ENCODE measurements at regions not wholly inside any gene's neighbourhood (a gene's known extent, or its start where the extent isn't known, plus 50 kb on each side); places are given as distances from the start of the nearest gene placed in this dataset.

DNA sequence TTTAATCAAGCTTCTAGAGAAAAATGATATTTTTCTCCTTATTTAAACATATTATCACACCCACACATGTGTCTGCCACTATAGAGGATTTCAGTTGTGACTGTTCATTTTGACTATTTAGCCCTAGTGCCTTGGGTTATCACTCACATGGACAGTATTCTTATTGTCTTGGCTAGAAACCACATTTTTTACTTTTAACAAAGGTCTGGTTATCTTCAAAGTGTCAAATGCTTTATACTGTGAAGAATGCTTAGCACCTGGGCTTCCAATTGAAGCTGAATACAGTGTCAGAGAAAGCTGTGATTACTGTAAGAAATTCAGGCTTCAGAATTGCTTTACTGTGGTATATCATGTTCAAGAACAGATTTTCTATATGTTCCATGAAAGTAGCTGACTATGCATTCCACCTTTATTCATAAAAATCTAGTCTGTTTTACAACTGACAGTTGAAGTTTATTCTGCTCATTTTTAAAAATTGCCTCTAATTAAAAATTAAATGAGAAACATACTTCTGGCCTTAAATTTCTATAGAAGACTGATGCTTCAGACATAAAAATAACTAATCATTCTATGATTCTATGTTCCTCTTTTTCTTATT lies 278.6 kb downstream of the SEMA3D start:
- Histone ChIP-seq H2AFZ (ENCODE audit: low read length) (no peak overlapping the region), H3K4me1 (ENCODE audit: insufficient read depth, low read length) (peaks cover 24% of the 10 kb centered on the region), H3K9me2 (replicated peaks; ENCODE audit: low read length) (no peaks in the 10 kb centered on the region), H3K79me2 (ENCODE audit: low read length) (no peaks in the 10 kb centered on the region), H3K4me3 (ENCODE audit: low read length) (no peak overlapping the region), H4K20me1 (ENCODE audit: low read length) (no peaks in the 10 kb centered on the region), H3K36me3 (ENCODE audit: low read depth, low read length) (no peaks in the 10 kb centered on the region), H3F3A (ENCODE audit: low read length, unreplicated experiment) (no peaks in the 10 kb centered on the region), H3K9me3 (ENCODE audit: low read length) (no peaks in the 10 kb centered on the region), H3K27ac (ENCODE audit: low read length) (no peak overlapping the region), H3K4me2 (ENCODE audit: low read length) (no peak overlapping the region), H3K9ac (ENCODE audit: low read length) (no peak overlapping the region), H3K27me3 (ENCODE audit: low read length) (no peaks in the 10 kb centered on the region)
- ATAC-seq (no peak), DNase-seq (no peak)
- ChIA-PET CTCF (no interaction called here), POLR2A (ENCODE audit: unreplicated experiment) (no interaction called here)
- TF ChIP-seq EZH2phosphoT487 (IDR thresholded peaks at IDR 0.05; ENCODE audit: borderline replicate concordance, low read length) (no peak), EZH2 (IDR thresholded peaks at IDR 0.05; ENCODE audit: low read length, unreplicated experiment) (no peak)
- TF ChIP-seq, protein P1, sequence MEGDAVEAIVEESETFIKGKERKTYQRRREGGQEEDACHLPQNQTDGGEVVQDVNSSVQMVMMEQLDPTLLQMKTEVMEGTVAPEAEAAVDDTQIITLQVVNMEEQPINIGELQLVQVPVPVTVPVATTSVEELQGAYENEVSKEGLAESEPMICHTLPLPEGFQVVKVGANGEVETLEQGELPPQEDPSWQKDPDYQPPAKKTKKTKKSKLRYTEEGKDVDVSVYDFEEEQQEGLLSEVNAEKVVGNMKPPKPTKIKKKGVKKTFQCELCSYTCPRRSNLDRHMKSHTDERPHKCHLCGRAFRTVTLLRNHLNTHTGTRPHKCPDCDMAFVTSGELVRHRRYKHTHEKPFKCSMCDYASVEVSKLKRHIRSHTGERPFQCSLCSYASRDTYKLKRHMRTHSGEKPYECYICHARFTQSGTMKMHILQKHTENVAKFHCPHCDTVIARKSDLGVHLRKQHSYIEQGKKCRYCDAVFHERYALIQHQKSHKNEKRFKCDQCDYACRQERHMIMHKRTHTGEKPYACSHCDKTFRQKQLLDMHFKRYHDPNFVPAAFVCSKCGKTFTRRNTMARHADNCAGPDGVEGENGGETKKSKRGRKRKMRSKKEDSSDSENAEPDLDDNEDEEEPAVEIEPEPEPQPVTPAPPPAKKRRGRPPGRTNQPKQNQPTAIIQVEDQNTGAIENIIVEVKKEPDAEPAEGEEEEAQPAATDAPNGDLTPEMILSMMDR (conservative IDR thresholded peaks at IDR 0.05; ENCODE audit: low read depth, low read length) = no peak
- intact Hi-C loops (cut with micrococcal nuclease) = no loop called here
- no TSS peak for BruUV-seq (replicated peaks)

DNA sequence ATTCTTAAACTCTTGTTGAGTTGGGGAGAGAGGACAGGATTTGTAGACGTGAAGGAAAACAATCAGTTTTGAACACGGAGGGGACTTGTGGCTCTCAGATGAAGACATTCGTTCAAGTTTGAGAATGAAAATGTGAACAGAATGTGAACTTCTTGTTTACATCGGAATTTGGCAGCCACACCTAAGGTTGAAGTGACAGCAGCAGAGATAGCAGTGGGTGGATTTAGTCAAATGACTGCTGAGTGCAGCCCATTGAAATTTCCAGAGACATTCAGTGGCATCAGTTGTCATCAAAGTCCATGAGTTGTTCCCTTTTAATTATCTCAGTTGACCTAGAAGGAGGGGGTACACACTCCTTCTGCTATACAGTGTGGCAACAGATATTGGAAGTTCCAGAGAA lies 280.0 kb downstream of the SEMA3D start:
- DNase-seq = no peak
- H3K27me3 ChIP-seq (ENCODE audit: low read length) = no peaks in the 10 kb centered on the region

GRCh38 chr7:84904561-84904960 lies 282.3 kb downstream of the SEMA3D start:
- H3F3A ChIP-seq (ENCODE audit: low read length, unreplicated experiment) = no peaks in the 10 kb centered on the region
- H3K4me1 ChIP-seq (ENCODE audit: insufficient read depth, low read length) = peaks cover 12% of the 10 kb centered on the region
- H2AFZ ChIP-seq (ENCODE audit: low read length) = no peak overlapping the region
- POLR2A ChIA-PET (ENCODE audit: unreplicated experiment) = no interaction called here
- peak; percentile 55 for DNase-seq
- no peaks in the 10 kb centered on the region for H4K20me1 ChIP-seq (ENCODE audit: low read length)
- H3K9me2 ChIP-seq (replicated peaks; ENCODE audit: low read length) = no peaks in the 10 kb centered on the region
- BruUV-seq (replicated peaks) = no TSS peak
- no peak overlapping the region for H3K4me2 ChIP-seq (ENCODE audit: low read length)
- CTCF ChIA-PET = interaction anchor here (0.6 kb wide), 1 partner anchor 969 kb away, joined by 3 read pairs; no protein-coding TSS in a partner anchor
- no peaks in the 10 kb centered on the region for H3K27me3 ChIP-seq (ENCODE audit: low read length)
- no peaks in the 10 kb centered on the region for H3K79me2 ChIP-seq (ENCODE audit: low read length)
- H3K4me3 ChIP-seq (ENCODE audit: low read length) = no peak overlapping the region
- no peaks in the 10 kb centered on the region for H3K36me3 ChIP-seq (ENCODE audit: low read depth, low read length)
- no peak overlapping the region for H3K27ac ChIP-seq (ENCODE audit: low read length)
- TF ChIP-seq, protein P1 (conservative IDR thresholded peaks at IDR 0.05; ENCODE audit: low read depth, low read length) = no peak
- TF ChIP-seq EZH2 (IDR thresholded peaks at IDR 0.05; ENCODE audit: low read length, unreplicated experiment) (no peak), EZH2phosphoT487 (IDR thresholded peaks at IDR 0.05; ENCODE audit: borderline replicate concordance, low read length) (no peak)
- peak; percentile 99 for ATAC-seq
- intact Hi-C loops (cut with micrococcal nuclease) = no loop called here
- no peaks in the 10 kb centered on the region for H3K9me3 ChIP-seq (ENCODE audit: low read length)
- H3K9ac ChIP-seq (ENCODE audit: low read length) = no peak overlapping the region

More for the DNA sequence above, 280.0 kb downstream of the SEMA3D start:
- POLR2A ChIA-PET (ENCODE audit: unreplicated experiment) = no interaction called here
- Histone ChIP-seq H3K36me3 (ENCODE audit: low read depth, low read length) (no peaks in the 10 kb centered on the region), H3K79me2 (ENCODE audit: low read length) (no peaks in the 10 kb centered on the region), H3K9ac (ENCODE audit: low read length) (no peak overlapping the region), H3K4me3 (ENCODE audit: low read length) (no peak overlapping the region), H3K4me1 (ENCODE audit: insufficient read depth, low read length) (peaks cover 19% of the 10 kb centered on the region), H4K20me1 (ENCODE audit: low read length) (no peaks in the 10 kb centered on the region), H3K9me2 (replicated peaks; ENCODE audit: low read length) (no peaks in the 10 kb centered on the region), H3K9me3 (ENCODE audit: low read length) (no peaks in the 10 kb centered on the region), H3K4me2 (ENCODE audit: low read length) (no peak overlapping the region), H3F3A (ENCODE audit: low read length, unreplicated experiment) (no peaks in the 10 kb centered on the region), H3K27ac (ENCODE audit: low read length) (no peak overlapping the region), H2AFZ (ENCODE audit: low read length) (no peak overlapping the region)
- CTCF ChIA-PET = no interaction called here
- intact Hi-C loops (cut with micrococcal nuclease) = no loop called here
- ATAC-seq = no peak
- BruUV-seq (replicated peaks) = no TSS peak
- TF ChIP-seq EZH2 (IDR thresholded peaks at IDR 0.05; ENCODE audit: low read length, unreplicated experiment) = no peak
- TF ChIP-seq, protein P1 (conservative IDR thresholded peaks at IDR 0.05; ENCODE audit: low read depth, low read length) = no peak
- TF ChIP-seq EZH2phosphoT487 (IDR thresholded peaks at IDR 0.05; ENCODE audit: borderline replicate concordance, low read length) = no peak

Measured in PC-3 (cell line).